IMR-90 (cell line): ENCODE measurements at regions not wholly inside any gene's neighbourhood (a gene's known extent, or its start where the extent isn't known, plus 50 kb on each side); places are given as distances from the start of the nearest gene placed in this dataset.

ENCODE experiments used
- CHD1 ChIP-seq: IDR thresholded peaks from 2 replicates; pipeline ENCODE4 v1.6.1; 2012; ENCODE audit warnings: low read depth, low read length, improper control_type of control experiment
- CTCF ChIP-seq: conservative IDR thresholded peaks from 2 replicates; pipeline ENCODE4 v1.5.1; 2012; ENCODE audit warnings: mild to moderate bottlenecking, low read depth, low read length, improper control_type of control experiment
- MAFK ChIP-seq: IDR thresholded peaks from 2 replicates; pipeline ENCODE4 v1.6.1; 2012; ENCODE audit warnings: low read depth, low read length, improper control_type of control experiment
- POLR2A ChIP-seq: IDR thresholded peaks from 2 replicates; pipeline ENCODE4 v1.6.1; 2012; ENCODE audit warnings: mild to moderate bottlenecking, low read depth, low read length
- RAD21 ChIP-seq: IDR thresholded peaks from 2 replicates; pipeline ENCODE4 v1.6.1; 2012; ENCODE audit warnings: low read length, improper control_type of control experiment
- RFX5 ChIP-seq: IDR thresholded peaks from 2 replicates; pipeline ENCODE4 v1.8.0; 2012; ENCODE audit warnings: low read depth, mild to moderate bottlenecking, low read length, moderate library complexity
- SMC3 ChIP-seq: fragments of 150-350 bp; IDR thresholded peaks from 2 replicates; pipeline ENCODE4 v1.6.1; 2016; ENCODE audit warnings: low read depth, mild to moderate bottlenecking, antibody characterized with exemption, low read length, moderate library complexity
- USF2 ChIP-seq: fragments of 150-350 bp; IDR thresholded peaks from 2 replicates; pipeline ENCODE4 v1.6.1; 2017; ENCODE audit warnings: mild to moderate bottlenecking, antibody characterized with exemption, low read length, low read depth

- TF ChIP-seq POLR2A (no peak), CTCF (no peak), USF2 (no peak), RAD21 (no peak), RFX5 (no peak), CHD1 (no peak), MAFK (no peak), SMC3 (no peak)
Observed at GRCh38 chr1:93784538-93784937, 94.5 kb downstream of the DNTTIP2 start.
